ENCODE measurements at regions not wholly inside any gene's neighbourhood (a gene's known extent, or its start where the extent isn't known, plus 50 kb on each side); places are given as distances from the start of the nearest gene placed in this dataset.

DNA sequence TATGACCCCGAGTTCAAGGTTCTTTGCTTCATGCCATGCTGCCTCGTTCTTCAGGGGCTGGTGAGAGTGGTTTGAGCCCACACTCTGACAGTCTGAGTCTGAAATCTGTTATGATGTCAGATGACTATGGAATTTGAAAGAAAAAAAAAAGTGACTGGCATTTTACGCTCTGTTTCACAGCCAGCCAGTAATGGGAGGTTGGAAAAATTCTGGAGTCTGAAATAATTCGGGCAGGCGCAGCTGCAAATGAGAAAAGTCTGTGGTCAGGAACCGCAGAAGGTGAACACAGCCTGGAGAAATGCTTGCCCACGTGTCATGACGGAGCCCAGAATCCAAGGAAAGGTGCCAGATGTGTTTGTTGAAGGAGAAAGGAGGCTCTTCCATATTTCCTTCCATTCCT lies 269.8 kb upstream of the PWP1 start:
- no TSS peak for BruUV-seq (replicated peaks)
- Histone ChIP-seq H3K27ac (ENCODE audit: low read length) (no peak overlapping the region), H3K36me3 (ENCODE audit: low read depth, low read length) (0 out of 2 replicates have a peak, but pooled peaks cover 4% of the 10 kb centered on the region), H3K9me2 (replicated peaks; ENCODE audit: low read length) (no peaks in the 10 kb centered on the region), H3K4me2 (ENCODE audit: low read length) (no peak overlapping the region), H3K4me3 (ENCODE audit: low read length) (no peak overlapping the region), H3F3A (ENCODE audit: low read length, unreplicated experiment) (no peaks in the 10 kb centered on the region), H2AFZ (ENCODE audit: low read length) (no peak overlapping the region), H3K27me3 (ENCODE audit: low read length) (no peaks in the 10 kb centered on the region), H4K20me1 (ENCODE audit: low read length) (no peaks in the 10 kb centered on the region), H3K79me2 (ENCODE audit: low read length) (peaks cover 4% of the 10 kb centered on the region; the same call in 1 of the 2 replicates), H3K9me3 (ENCODE audit: low read length) (no peaks in the 10 kb centered on the region), H3K4me1 (ENCODE audit: insufficient read depth, low read length) (peaks cover 36% of the 10 kb centered on the region), H3K9ac (ENCODE audit: low read length) (no peak overlapping the region)
- intact Hi-C loops (cut with micrococcal nuclease): no loop called here
- ChIA-PET POLR2A (ENCODE audit: unreplicated experiment) (no interaction called here), CTCF (no interaction called here)
- DNase-seq (no peak), ATAC-seq (no peak)
- TF ChIP-seq, protein P1, sequence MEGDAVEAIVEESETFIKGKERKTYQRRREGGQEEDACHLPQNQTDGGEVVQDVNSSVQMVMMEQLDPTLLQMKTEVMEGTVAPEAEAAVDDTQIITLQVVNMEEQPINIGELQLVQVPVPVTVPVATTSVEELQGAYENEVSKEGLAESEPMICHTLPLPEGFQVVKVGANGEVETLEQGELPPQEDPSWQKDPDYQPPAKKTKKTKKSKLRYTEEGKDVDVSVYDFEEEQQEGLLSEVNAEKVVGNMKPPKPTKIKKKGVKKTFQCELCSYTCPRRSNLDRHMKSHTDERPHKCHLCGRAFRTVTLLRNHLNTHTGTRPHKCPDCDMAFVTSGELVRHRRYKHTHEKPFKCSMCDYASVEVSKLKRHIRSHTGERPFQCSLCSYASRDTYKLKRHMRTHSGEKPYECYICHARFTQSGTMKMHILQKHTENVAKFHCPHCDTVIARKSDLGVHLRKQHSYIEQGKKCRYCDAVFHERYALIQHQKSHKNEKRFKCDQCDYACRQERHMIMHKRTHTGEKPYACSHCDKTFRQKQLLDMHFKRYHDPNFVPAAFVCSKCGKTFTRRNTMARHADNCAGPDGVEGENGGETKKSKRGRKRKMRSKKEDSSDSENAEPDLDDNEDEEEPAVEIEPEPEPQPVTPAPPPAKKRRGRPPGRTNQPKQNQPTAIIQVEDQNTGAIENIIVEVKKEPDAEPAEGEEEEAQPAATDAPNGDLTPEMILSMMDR (conservative IDR thresholded peaks at IDR 0.05; ENCODE audit: low read depth, low read length): no peak
- TF ChIP-seq EZH2 (IDR thresholded peaks at IDR 0.05; ENCODE audit: low read length, unreplicated experiment): no peak
- TF ChIP-seq EZH2phosphoT487 (IDR thresholded peaks at IDR 0.05; ENCODE audit: borderline replicate concordance, low read length): no peak

DNA sequence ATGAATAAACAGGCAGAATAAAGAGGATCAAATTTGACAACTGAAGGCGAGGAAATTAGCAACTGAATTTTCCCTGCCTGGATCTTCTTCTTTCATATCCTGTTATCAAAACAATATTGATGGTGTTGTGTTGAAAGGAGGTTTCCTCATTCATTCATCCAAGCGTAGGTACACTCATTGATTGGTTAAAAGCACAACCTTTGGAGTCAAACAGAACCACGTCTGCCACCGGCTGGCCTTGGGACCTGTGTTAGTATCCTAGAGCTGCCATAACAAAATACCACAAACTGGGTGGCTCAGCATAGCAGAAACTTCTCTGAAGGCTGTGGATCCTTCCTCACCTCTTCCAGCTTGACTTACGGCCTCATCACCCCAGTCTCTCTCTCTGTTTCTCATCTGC lies 268.6 kb upstream of the PWP1 start:
- no peak overlapping the region for H3K9ac ChIP-seq (ENCODE audit: low read length)
- 0 out of 2 replicates have a peak, but pooled peaks cover 4% of the 10 kb centered on the region for H3K36me3 ChIP-seq (ENCODE audit: low read depth, low read length)
- peaks cover 4% of the 10 kb centered on the region; the same call in 1 of the 2 replicates for H3K79me2 ChIP-seq (ENCODE audit: low read length)
- intact Hi-C loops (cut with micrococcal nuclease): no loop called here
- no TSS peak for BruUV-seq (replicated peaks)
- CTCF ChIA-PET: no interaction called here
- no peaks in the 10 kb centered on the region for H3K27me3 ChIP-seq (ENCODE audit: low read length)
- no peak overlapping the region for H3K4me2 ChIP-seq (ENCODE audit: low read length)
- DNase-seq: no peak
- H3K4me3 ChIP-seq (ENCODE audit: low read length): no peak overlapping the region
- POLR2A ChIA-PET (ENCODE audit: unreplicated experiment): no interaction called here
- H3K9me2 ChIP-seq (replicated peaks; ENCODE audit: low read length): no peaks in the 10 kb centered on the region
- H3F3A ChIP-seq (ENCODE audit: low read length, unreplicated experiment): no peaks in the 10 kb centered on the region
- H3K4me1 ChIP-seq (ENCODE audit: insufficient read depth, low read length): peaks cover 26% of the 10 kb centered on the region
- no peak overlapping the region for H2AFZ ChIP-seq (ENCODE audit: low read length)
- no peaks in the 10 kb centered on the region for H3K9me3 ChIP-seq (ENCODE audit: low read length)
- no peak for ATAC-seq
- no peak overlapping the region for H3K27ac ChIP-seq (ENCODE audit: low read length)
- TF ChIP-seq EZH2 (IDR thresholded peaks at IDR 0.05; ENCODE audit: low read length, unreplicated experiment) (no peak), EZH2phosphoT487 (IDR thresholded peaks at IDR 0.05; ENCODE audit: borderline replicate concordance, low read length) (no peak)
- TF ChIP-seq, protein P1 (conservative IDR thresholded peaks at IDR 0.05; ENCODE audit: low read depth, low read length): no peak
- no peaks in the 10 kb centered on the region for H4K20me1 ChIP-seq (ENCODE audit: low read length)

GRCh38 chr12:107418981-107419380 lies 266.6 kb upstream of the PWP1 start:
- Histone ChIP-seq H3K4me3 (ENCODE audit: low read length) (no peak overlapping the region), H3K9me2 (replicated peaks; ENCODE audit: low read length) (no peaks in the 10 kb centered on the region), H3K36me3 (ENCODE audit: low read depth, low read length) (0 out of 2 replicates have a peak, but pooled peaks cover 4% of the 10 kb centered on the region), H3K4me2 (ENCODE audit: low read length) (no peak overlapping the region), H3K79me2 (ENCODE audit: low read length) (0 out of 2 replicates have a peak, but pooled peaks cover under 1% of the 10 kb centered on the region), H3K4me1 (ENCODE audit: insufficient read depth, low read length) (peaks cover 9% of the 10 kb centered on the region), H3F3A (ENCODE audit: low read length, unreplicated experiment) (no peaks in the 10 kb centered on the region), H3K9me3 (ENCODE audit: low read length) (no peaks in the 10 kb centered on the region), H4K20me1 (ENCODE audit: low read length) (no peaks in the 10 kb centered on the region), H3K27ac (ENCODE audit: low read length) (no peak overlapping the region), H3K9ac (ENCODE audit: low read length) (no peak overlapping the region), H2AFZ (ENCODE audit: low read length) (no peak overlapping the region), H3K27me3 (ENCODE audit: low read length) (no peaks in the 10 kb centered on the region)
- no peak for ATAC-seq
- TF ChIP-seq EZH2 (IDR thresholded peaks at IDR 0.05; ENCODE audit: low read length, unreplicated experiment): no peak
- no peak for TF ChIP-seq EZH2phosphoT487 (IDR thresholded peaks at IDR 0.05; ENCODE audit: borderline replicate concordance, low read length)
- TF ChIP-seq, protein P1 (conservative IDR thresholded peaks at IDR 0.05; ENCODE audit: low read depth, low read length): no peak
- ChIA-PET POLR2A (ENCODE audit: unreplicated experiment) (no interaction called here), CTCF (no interaction called here)
- no TSS peak for BruUV-seq (replicated peaks)
- intact Hi-C loops (cut with micrococcal nuclease): no loop called here
- DNase-seq: no peak

Data from PC-3 (cell line).